Sigmoid colon (tissue), 4 donors: ENCODE measurements at regions not wholly inside any gene's neighbourhood (a gene's known extent, or its start where the extent isn't known, plus 50 kb on each side); places are given as distances from the start of the nearest gene placed in this dataset.

Experiments used
- CTCF ChIP-seq, 4 experiments: fragments of 450-650 bp in 3 of 4; fragments of 200-600 bp in 1 of 4; IDR thresholded peaks; one replicate each; pipeline ENCODE4 v1.5.1; 2016 to 2019; ENCODE audit warnings: antibody characterized with exemption in 4 of 4, mild to moderate bottlenecking in 3 of 4, moderate library complexity in 2 of 4
- EP300 ChIP-seq, 4 donors: sonication (generic); formaldehyde crosslinking; IDR thresholded peaks; one replicate each; pipeline ENCODE4 v1.6.1; 2017; ENCODE audit warnings: antibody characterized with exemption in 4 of 4
- POLR2A ChIP-seq, 2 donors: fragments of 450-650 bp; IDR thresholded peaks; one replicate each; pipeline ENCODE4 v1.6.1; 2016; ENCODE audit warnings: antibody characterized with exemption in 2 of 2, mild to moderate bottlenecking in 2 of 2, moderate library complexity in 2 of 2
- POLR2AphosphoS5 ChIP-seq, 4 donors: sonication (generic); formaldehyde crosslinking; IDR thresholded peaks; one replicate each; pipeline ENCODE4 v1.6.1; 2017; ENCODE audit warnings: antibody characterized with exemption in 4 of 4

DNA sequence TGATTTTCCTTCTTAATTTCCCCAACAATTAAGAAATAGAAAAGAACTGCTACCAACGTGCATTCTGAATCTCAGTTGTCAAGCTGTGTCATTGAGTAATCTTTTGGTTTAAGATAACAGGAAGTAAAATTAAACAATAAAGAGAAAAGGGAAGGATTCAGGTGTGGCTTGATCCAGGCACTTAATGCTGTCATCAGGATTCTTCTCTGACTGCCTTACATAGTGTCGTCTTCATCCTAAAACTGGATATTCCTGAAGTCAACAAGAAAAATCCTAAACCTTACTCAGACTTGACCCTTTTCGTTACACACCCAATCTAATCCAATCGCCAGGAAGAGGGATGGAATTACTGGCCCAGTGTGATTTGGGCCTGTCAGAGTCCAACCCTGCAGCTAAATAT, 443.8 kb downstream of the MED13L start:
- TF ChIP-seq CTCF (IDR thresholded peaks at IDR 0.05) (no peak), POLR2A (IDR thresholded peaks at IDR 0.05) (no peak), POLR2AphosphoS5 (IDR thresholded peaks at IDR 0.05) (no peak), EP300 (IDR thresholded peaks at IDR 0.05) (no peak)
